Thyroid gland (tissue), 4 donors: ENCODE measurements at regions not wholly inside any gene's neighbourhood (a gene's known extent, or its start where the extent isn't known, plus 50 kb on each side); places are given as distances from the start of the nearest gene placed in this dataset.

ENCODE experiments used
- POLR2A ChIP-seq, 2 donors: fragments of 450-650 bp; IDR thresholded peaks; one replicate each; pipeline ENCODE4 v1.6.1; 2017; ENCODE audit warnings: antibody characterized with exemption in 2 of 2, mild to moderate bottlenecking in 2 of 2, moderate library complexity in 1 of 2
- TF ChIP-seq, protein P1 (sequence below), 6 experiments: fragments of 200-600 bp in 3 of 6; fragments of 450-650 bp in 3 of 6; sonication (generic) in 3 of 6; IDR thresholded peaks; one replicate each; pipeline ENCODE4 v1.5.1; 2016 to 2019; ENCODE audit warnings: antibody characterized with exemption in 6 of 6, mild to moderate bottlenecking in 2 of 6, inconsistent platforms in 1 of 6, moderate library complexity in 1 of 6

DNA sequence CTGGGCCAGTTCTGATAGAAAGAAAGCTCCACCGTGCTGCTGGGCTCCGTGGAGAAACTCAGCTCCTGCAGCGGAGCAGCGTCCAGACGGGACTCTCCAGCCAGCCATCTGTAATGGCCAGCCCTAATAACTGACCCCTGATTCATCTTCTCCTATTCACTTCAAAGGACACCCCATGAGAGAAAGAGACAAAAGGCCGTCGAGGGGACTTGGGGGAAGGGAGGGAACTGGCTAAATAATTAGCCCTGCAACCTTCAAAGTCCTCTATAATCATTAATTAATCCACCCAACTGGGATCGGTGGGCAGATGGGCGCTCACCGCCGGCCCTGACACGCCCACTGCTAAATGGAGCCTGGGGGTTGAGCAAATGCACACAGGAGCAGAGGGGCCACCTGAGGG is 512.4 kb downstream of the CD83 start:
- TF ChIP-seq, protein P1, sequence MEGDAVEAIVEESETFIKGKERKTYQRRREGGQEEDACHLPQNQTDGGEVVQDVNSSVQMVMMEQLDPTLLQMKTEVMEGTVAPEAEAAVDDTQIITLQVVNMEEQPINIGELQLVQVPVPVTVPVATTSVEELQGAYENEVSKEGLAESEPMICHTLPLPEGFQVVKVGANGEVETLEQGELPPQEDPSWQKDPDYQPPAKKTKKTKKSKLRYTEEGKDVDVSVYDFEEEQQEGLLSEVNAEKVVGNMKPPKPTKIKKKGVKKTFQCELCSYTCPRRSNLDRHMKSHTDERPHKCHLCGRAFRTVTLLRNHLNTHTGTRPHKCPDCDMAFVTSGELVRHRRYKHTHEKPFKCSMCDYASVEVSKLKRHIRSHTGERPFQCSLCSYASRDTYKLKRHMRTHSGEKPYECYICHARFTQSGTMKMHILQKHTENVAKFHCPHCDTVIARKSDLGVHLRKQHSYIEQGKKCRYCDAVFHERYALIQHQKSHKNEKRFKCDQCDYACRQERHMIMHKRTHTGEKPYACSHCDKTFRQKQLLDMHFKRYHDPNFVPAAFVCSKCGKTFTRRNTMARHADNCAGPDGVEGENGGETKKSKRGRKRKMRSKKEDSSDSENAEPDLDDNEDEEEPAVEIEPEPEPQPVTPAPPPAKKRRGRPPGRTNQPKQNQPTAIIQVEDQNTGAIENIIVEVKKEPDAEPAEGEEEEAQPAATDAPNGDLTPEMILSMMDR (IDR thresholded peaks at IDR 0.05): no peak
- no peak for TF ChIP-seq POLR2A (IDR thresholded peaks at IDR 0.05)
